Peyer's patch (tissue), 4 donors: ENCODE measurements at regions not wholly inside any gene's neighbourhood (a gene's known extent, or its start where the extent isn't known, plus 50 kb on each side); places are given as distances from the start of the nearest gene placed in this dataset.

Experiments used
- POLR2A ChIP-seq, 2 donors: fragments of 450-650 bp; IDR thresholded peaks; one replicate each; pipeline ENCODE4 v1.5.1; 2017; ENCODE audit warnings: antibody characterized with exemption in 2 of 2, mild to moderate bottlenecking in 2 of 2, moderate library complexity in 2 of 2
- TF ChIP-seq, protein P1 (sequence below), 6 experiments: fragments of 450-650 bp in 4 of 6; fragments of 200-600 bp in 2 of 6; sonication (generic) in 1 of 6; IDR thresholded peaks; one replicate each; pipeline ENCODE4 v1.5.1; 2017 to 2019; ENCODE audit warnings: antibody characterized with exemption in 6 of 6, mild to moderate bottlenecking in 3 of 6, moderate library complexity in 1 of 6

DNA sequence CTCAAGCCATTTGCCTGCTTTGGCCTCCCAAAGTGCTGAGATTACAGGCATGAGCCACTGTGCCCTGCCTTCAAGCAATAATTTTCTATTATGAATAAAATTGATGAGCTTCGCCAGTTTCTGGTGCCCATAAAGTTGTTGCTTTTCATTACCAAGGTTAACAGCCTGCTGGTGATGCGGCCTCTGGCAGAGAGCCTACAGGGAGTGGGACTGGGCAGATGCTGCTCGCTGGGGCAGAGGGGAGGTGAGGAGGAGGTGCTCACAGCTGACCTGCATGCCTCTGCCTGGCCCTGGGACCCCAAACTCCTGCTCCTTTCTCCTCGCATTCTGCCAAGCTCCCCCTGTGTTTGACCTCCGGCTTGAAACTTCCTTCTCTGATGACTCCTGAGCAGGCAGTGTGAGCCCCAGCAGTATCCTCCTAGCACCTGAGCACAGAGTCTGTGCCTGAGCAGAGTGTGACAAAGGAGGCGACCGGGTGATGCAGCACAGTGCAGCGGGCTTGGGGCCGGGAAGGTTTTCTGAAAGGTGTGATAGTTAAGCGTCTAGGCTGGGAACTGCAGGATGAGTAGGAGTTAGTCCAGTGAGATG lies 56.1 kb upstream of the B3GAT1 start:
- TF ChIP-seq, protein P1, sequence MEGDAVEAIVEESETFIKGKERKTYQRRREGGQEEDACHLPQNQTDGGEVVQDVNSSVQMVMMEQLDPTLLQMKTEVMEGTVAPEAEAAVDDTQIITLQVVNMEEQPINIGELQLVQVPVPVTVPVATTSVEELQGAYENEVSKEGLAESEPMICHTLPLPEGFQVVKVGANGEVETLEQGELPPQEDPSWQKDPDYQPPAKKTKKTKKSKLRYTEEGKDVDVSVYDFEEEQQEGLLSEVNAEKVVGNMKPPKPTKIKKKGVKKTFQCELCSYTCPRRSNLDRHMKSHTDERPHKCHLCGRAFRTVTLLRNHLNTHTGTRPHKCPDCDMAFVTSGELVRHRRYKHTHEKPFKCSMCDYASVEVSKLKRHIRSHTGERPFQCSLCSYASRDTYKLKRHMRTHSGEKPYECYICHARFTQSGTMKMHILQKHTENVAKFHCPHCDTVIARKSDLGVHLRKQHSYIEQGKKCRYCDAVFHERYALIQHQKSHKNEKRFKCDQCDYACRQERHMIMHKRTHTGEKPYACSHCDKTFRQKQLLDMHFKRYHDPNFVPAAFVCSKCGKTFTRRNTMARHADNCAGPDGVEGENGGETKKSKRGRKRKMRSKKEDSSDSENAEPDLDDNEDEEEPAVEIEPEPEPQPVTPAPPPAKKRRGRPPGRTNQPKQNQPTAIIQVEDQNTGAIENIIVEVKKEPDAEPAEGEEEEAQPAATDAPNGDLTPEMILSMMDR (IDR thresholded peaks at IDR 0.05): no peak
- TF ChIP-seq POLR2A (IDR thresholded peaks at IDR 0.05): no peak
